HG03521 (cell line): ENCODE measurements at regions not wholly inside any gene's neighbourhood (a gene's known extent, or its start where the extent isn't known, plus 50 kb on each side); places are given as distances from the start of the nearest gene placed in this dataset.

Experiments used
- ATAC-seq: cut with Tn5 transposase; IDR thresholded peaks from one replicate; pipeline ENCODE4 v1.9.1; 2021; ENCODE audit warnings: mild to moderate bottlenecking, moderate library complexity; ENCODE audit not compliant: unreplicated experiment

DNA sequence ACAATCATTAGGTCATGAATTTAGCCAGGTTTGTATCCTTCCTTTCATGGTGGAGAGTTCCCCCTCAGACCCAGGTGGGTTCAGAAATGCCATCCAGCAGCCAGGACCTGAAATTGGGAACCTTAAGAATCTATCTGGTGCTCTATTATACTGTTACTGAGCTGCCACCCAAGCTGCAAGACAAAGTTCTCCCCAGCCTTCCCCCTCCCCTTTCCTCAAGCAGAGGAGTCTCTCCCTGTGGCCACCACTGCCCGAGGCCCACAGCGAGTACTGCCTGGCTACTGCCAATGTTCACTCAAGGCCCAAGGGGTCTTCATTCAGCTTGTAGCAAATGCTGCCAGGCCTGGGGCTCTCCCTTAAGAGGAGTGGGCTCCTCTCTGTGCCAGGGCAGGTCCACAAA is 133.8 kb downstream of the TMEM38B start:
- ATAC-seq, result no peak

DNA sequence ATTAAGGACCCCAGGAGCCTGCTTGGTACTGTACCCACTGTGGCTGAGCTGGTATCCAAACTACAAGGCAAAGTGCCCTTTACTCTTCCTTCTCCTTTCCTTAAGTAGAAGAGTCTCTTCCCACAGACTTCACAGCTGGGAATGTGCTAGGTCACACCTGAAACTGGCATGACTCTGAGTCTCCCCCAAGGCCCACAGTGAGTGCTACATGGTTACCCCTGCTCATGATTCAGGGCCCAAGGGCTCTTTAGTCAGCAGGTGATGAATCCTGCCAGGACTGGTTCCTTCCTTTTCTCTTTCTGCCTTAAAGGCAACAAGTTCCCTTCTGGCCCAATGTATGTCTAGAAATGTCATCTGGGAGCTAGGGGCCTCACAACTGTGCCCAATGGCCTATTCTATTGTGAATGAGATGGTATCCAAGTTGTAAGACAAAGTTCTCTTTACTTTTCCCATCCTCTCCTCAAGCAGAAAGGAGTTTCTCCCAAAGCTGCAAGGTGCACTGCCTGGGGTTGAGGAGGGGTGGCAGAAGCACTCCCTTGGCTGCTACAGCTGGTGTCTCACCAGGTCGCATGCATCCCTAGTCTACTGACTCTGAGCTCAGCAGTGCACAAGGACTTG is 134.4 kb downstream of the TMEM38B start:
- ATAC-seq, result no peak

DNA sequence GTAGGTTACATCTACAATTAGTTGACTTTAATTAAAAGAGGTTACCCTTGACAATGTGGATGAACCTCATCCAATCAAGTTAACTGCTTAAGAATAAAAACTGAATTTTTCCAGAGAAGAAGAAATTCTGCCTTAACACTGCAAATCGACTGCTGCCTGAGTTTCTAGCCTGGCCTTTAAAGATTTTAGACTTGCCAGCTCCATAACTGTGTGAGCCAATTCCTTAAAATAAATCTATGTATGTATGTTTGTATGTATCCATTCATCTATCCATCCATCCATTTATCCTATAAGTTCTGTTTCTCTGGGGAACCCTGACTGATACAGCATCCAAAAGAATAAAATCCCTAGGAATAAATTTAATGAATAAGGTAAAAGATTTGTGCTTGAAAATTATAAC is 136.1 kb downstream of the TMEM38B start:
- ATAC-seq, result no peak

DNA sequence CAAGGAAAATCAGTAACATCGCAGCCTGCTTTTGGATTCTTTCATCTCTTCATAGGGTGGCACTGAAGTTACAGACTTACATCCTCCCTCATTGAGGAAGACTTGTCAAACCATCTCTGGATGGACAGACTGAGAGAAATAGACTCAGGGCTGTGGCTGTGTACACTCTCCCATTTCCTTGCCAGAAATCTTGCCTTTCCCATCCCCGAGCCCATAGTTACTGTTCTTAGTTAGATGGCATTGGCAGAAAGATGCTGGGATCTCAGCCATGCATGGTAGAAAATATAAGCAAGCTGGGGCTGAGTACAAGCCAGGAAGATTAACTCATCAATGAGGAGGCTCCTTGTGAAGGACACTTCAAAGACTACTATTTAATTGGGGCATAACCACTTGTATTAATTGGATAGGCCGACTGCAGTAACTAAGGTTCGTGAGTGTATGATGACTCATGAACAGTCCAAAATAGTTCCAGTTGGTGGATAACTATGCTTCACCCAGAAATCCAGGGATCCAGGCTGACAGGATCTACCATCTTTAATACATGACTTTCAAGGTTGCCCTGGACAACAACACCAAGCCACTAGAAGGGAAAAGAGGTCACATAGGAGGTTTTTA is 137.9 kb downstream of the TMEM38B start:
- no peak for ATAC-seq

DNA sequence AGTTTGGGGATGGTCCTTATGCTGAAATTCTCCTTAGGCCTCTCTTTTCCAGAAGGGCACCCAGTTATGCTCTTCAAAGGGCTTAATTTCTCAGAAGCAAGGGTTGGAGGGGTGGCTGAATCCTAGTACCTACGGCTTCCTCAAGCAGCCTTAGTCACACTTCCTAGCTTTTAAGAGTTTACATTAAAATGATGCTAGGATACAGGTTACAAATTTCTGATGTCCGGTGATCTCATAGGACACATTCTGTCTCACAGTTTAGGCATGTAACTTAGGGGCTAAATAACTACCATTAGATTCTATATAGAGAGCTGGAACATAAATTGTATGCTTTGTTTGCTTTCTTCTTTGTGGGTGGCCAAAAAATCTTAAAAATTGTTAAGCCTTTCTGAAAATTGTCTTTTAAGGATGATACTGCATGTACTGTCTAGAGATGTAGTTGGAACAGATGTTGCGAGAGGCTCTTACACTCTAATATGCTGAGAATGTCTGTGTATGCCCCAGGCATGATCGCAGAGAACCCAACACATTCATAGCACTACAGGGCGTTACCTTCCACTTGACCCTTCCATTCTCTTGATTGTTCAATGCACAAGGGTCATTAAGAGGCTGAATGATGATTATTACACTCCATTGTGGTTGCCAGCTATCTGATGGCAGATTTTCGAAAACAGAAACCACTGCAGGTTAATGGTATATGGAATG is 139.1 kb downstream of the TMEM38B start:
- no peak for ATAC-seq

DNA sequence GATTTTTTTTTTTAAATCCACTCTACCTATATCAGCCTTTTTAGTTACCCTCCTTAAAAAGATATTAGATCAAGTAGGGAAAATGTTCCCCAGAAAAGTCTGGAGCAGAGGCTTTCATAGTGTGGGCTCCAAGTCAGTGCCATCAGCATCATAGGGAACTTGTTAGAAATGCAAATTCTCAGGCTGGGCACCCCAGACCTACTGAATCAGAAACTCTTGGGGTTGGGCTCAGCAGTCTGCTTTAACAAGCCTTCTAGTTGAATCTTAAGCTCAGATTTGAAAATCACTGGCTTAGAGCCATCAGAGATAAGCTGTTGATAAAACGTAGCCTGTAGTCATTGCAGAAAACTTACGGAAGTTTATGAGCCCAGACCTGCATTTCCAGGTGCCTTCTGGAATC is 140.1 kb downstream of the TMEM38B start:
- no peak for ATAC-seq

DNA sequence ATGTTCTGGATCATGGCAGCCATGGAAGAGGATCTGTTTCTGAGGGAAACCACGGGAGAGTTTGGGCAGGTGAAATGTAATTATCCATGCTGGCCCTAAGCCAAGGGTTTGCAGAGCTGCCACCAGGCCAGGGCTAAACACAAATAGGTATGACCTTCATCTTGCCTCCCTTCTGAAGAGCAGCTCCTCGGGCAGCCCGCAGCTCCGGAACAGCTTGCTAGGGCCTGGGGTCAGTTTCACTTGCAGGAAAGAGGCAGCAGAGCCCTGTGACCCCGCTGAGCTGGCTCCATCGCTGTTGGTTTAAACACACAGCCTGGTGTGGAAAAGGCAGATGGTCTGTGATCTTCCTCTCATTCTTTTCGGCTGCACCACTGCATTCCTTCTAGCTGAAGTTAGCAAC is 141.4 kb downstream of the TMEM38B start:
- no peak for ATAC-seq

DNA sequence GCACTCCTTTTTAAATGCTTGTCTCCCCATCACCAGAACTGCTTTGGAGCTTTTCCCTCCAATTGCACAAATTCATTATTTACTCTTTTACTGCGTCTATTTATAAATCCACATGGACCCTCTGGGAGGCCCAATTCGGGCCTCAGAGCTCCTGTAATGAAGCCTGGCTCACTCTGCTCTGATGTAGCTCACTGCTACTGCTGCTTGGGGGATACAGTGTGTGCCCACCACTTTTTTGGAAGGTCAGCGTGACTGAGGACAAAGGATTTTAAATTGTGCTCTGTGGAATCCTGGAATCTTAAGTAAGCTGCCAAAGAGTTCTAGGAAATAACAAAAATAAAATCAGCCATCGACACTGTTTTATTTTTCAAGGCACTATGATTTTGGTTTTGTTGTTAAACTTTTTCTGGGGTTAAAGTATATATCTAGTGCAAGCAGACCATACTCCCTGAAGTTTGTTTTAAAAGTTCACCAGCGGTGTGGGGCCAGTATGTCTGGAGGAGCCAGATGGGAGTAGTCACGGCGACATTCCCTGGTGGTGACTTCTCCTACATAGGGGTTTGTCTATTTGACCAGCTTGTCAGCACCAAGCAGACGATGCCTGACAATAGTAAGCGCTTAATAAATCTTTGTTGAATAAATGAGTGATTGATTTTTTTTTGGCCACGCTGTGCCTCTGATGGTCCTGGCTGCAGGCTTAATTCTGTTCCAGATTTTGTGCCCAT is 142.8 kb downstream of the TMEM38B start:
- ATAC-seq, result no peak

DNA sequence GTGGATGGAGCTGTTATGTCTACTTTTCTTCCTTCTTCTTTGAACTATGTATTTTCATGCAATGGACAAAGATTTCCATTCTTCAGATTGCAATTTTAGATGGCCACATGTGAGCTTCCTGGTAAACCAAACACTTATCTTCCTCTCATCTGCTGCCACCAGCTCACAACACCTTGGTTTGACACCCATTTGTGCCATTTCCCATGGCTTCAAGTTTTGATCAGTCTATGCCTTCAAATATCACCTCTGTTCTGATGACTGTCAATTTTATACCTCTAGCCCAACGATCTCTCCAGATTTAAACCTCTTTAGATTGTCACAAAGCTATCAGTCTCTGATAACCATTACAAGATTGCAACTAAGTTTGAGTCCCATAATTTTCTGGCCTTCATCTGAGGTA is 147.2 kb downstream of the TMEM38B start:
- ATAC-seq, result no peak

DNA sequence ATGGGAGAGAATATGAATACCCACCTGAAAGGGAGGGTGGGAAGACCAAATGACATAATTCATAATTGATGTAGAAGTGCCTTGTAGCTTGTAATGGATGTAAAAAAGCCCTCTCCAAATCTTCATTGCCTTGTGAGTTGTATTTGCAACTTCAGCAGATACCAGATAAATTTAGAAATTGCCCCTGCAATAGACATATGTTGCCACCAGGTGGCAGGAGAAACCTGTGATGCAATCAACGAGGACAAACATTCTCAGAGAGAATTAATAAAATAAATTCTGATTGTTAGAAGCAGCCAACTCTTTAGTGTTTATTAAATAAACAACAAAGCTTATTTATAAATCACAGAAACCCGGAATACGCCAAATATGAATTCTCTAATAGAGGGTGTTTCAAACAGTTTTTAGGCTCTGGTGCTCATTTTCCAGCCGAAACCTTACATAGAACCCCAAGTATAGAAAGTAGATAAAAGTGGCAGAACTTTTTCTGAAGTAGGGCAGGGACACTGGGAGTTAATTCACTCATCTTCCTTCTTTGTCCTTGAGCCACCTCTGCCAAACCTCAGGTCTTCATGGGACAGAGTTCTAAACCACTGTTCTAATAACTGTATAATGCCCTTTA is 147.8 kb downstream of the TMEM38B start:
- ATAC-seq, result no peak

DNA sequence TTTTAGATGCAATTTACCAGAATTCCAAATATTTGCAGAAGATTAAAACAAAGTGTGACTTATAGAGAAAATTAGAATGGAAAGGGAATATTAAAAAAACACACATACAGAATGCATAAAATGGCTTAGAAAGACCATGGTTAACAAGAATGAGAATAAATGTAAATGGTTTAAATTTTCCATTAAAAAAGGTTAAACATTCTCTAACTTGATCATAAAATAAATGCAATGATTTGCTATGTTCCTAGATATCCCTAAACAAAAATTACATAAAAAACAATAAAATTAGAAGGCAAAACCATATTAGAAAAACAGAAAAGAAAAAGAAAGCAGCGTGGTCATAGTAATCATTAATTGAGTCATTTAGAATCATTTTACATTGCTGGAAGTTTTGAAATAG is 152.5 kb downstream of the TMEM38B start:
- no peak for ATAC-seq

DNA sequence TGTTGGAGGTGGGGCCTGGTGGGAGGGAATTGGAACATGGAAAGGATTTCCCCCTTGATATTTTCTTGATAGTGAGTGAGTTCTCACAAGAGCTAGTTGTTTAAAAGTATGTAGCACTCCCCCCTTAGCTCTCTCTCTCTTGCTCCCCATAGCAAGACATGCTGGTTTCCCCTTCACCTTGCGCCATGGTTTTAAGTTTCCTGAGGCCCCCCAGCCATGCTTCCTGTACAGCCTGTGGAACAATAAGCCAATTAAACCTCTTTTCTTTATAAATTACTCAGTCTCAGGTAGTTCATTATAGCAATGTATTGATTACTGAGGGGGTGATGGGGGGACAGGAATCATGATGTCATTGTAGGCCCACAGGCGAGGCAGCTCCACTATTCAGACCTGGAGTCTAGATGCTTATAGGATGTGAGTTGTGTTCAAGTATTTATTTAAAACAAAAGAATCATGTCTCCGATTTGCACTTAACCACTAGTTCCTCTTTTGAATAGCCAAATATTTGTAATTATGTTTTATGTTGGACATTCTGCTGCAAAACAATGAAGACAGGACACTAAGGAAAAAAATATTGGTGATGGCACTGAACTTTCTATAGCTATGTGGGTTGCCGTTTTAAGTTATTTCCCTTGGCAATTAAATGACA is 156.6 kb downstream of the TMEM38B start:
- no peak for ATAC-seq

DNA sequence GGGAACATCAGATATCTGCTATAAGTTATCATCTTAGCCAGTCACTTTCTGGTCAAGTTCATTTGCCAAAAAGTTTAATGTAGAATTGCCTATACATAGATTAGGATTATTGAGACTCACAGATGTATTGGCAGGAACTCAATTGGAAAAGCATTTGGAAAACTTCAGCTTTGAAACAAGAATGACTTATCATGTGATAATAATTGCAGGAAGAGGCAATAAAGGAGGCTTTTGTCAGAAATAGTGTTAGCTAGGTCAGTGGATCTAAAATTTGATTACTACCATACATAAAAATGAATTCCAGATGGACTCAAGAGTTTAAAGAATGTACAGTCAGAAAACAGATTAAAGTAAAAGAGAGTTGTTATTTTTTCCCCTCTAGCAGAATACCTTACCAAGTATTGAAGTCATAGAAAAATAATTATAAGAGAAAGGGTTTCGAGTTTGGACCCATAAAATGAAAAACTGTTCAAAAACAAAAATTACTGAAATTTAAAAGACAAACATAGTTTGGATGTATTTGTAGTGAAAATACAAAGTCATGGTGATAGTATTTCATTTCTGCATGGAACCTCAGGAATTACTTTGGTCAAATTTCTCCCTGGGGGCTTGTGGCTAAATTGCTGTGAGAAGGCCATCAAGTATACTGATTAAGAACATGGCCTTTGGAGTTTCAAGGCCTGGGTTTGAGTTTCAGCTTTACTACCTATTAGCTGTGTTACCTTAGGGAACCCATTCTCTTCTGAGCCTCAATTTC is 159.9 kb downstream of the TMEM38B start:
- no peak for ATAC-seq

DNA sequence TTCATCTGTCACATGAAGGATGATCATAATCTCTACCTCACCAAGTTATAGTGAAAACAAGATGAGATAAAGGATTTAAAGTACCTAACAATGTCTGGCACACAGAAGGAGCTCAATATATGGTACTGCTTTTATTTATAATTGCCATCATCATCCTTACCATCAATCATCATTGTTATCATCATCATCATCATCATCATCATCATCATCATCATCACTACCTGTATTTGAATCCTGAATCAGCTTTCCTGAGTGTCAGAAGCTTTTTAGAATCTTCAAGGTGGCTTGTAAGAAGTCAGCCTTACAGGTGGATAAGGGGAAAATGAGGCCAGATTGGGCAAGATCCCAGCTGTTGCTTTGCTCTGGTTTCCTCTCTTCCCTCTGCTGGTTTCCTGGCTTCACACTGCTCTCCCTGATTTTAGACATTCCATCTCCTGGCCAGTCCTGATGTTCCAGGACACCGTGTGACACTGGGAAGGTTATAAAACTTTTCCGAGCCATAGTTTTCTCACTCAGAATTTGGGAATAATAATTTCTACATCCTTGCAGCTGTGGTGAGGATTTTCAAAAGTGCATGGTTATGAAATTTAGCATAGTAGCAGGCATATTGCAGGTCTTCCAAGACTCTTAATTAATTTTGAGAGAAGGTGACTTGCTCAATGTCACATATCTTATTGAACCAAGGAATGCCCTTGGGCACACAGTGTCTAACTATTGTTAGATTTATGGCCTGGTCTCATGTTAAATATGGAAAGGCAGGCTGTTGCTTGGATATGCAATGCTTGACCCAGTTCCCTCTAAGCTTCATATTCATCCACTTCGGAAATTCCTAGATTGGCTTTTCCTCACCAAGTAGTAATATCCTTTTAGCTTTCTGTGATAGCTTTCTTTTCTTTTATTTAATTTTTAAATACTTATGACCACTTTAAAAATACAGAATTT is 160.7 kb downstream of the TMEM38B start:
- no peak for ATAC-seq

DNA sequence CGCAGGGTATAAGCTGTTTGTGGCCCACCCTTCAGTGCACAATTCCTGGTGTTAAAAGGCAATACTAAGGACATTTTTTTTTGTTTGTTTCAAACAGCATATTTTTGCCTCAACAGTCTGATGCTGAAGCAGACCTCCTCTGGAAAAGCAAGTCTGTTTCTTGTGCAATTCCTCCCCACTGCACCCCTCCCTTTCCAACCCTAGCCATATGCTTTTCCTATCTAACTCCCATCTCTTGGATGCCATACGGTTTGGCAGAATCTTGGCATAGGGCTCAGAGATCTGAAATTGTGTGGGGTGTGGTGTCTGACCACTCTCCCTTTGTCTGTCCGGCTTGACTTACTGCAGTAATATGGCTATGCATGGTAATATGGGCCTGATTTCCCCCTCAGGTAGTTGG is 161.6 kb downstream of the TMEM38B start:
- no peak for ATAC-seq

DNA sequence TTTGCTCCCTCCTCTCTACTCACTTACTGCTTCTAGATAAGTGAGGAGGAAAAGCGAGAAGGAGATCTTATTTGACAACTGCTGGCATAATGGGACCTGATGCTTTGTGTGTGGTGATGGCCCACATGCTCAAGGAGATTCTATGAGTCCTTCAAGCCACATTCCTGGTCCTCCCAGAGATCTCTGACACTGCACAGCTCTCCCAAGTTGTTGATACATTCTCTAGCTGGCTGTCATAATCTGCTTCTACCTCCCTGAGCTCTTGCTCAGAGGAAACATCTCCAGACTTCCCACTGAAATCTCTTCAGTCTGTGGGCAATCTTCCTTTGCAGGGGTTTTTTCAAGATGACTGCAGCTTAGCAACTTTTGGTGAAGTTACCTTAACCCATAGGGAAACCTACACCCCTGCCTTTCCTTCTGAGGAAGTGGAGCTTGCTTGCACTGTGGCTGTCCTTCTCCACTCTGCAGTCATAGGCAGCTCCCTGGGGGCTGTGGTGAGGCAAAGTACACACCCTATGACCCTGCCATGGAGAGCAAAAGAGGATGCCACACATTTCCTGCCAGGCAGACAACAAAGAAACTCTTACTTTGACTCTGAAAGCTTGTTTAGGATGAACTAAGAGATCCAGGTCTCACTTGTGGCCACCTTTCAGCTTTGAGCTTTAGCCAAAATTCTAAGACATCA is 163.8 kb downstream of the TMEM38B start:
- no peak for ATAC-seq

DNA sequence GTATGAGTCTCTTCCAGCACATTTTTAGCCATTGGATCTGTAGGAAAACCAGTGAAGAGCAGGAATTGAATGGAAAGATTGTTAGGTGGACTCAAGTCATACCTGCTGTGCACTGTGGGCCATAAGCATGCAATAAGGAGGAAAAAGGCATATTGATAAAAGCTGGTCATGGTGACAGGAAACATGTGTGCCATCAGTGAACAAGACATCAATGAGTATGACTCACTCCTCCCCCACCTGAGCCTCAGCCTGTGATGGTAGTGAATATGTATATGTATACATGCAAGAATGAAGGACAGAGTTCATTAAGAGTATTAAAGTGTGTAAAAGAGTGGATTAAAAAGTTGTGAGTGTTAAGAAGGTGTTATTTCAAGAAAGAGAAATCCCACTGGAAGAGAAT is 164.5 kb downstream of the TMEM38B start:
- ATAC-seq, result no peak

DNA sequence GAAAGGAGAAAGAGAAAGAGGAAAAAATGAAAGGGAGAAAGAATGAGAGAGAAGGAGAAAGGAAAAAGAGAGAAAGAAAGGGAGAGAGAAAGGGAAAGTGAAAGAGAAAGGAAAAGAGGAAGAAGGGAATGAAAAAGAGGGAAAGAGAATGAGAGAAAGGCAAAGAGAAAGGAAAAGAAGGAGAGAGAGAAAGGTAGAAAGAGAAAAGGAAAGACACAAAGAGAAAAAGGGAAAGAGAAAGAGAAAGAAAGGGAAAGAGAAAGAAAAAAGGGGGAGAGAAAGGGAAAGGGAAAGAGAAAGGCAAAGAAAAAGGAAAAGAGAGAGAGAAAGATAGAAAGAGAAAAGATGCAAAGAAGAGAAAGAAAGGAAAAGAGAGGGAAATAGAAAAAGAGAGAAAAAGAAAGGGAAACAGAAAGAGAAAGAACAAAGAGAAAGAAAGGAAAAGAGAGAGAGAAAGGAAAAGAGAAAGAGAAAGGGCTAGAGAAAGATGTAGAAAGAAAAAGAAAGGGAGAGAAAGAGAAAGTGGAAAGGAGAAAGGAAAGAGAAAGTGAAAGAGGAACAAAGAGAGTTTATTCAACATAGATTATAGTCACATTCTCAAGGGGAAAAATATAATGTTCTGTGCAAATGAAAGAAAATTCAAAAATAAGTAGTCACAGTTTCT is 165.2 kb downstream of the TMEM38B start:
- no peak for ATAC-seq
